Endothelial cell of umbilical vein (primary cell): ENCODE measurements at regions not wholly inside any gene's neighbourhood (a gene's known extent, or its start where the extent isn't known, plus 50 kb on each side); places are given as distances from the start of the nearest gene placed in this dataset.

Experiments used
- BruUV-seq: library from RNA; stranded (reverse); fragments of 400-500 nt; replicated peaks from 2 replicates; lab custom pipeline; 2021; lab: Mats Ljungman, UMichigan
- CTCF ChIA-PET: fragments of 300-600, 350-600 bp; sonication (Branson Sonifier 250); formaldehyde crosslinking; loops from one replicate; lab custom pipeline; 2021; ENCODE audit warnings: antibody characterized with exemption, inconsistent platforms; lab: Charles Lee
- POLR2A ChIA-PET: fragments of 300-600, 350-600 bp; sonication (Branson Sonifier 250); formaldehyde crosslinking; loops from one replicate; lab custom pipeline; 2021; ENCODE audit warnings: antibody characterized with exemption, inconsistent platforms; lab: Charles Lee
- DNase-seq: peaks from one replicate; pipeline ENCODE4 v3.0.0-alpha.2; 2011; ENCODE audit warnings: low read depth, low spot score
- FAIRE-seq: peaks from 2 replicates; lab custom pipeline; 2011; peaks lifted over from hg19 to GRCh38; lab: Jason Lieb, UNC
- H2AFZ ChIP-seq: 2 replicates; pipeline ENCODE4 v1.6.0; 2012; ENCODE audit warnings: low read depth, low read length, control low read depth, inconsistent platforms
- H3K27ac ChIP-seq: 2 replicates; pipeline ENCODE4 v1.5.1; 2011; ENCODE audit warnings: low read depth, mild to moderate bottlenecking, control low read depth, low read length, moderate library complexity; ENCODE audit not compliant: insufficient read depth
- H3K27me3 ChIP-seq, 2 experiments: 2 replicates each; pipeline versions ENCODE4 v1.6.0 to v1.6.1; 2011; ENCODE audit warnings: low read length in 2 of 2, mixed read lengths in 1 of 2; ENCODE audit not compliant: control insufficient read depth in 2 of 2, insufficient read depth in 2 of 2
- H3K36me3 ChIP-seq, 2 experiments: 2 replicates in 1 of 2; 3 replicates in 1 of 2; pipeline ENCODE4 v1.5.1; 2011; ENCODE audit warnings: low read length in 2 of 2, mild to moderate bottlenecking in 1 of 2, moderate library complexity in 1 of 2; ENCODE audit not compliant: control insufficient read depth in 2 of 2, insufficient read depth in 2 of 2; ENCODE audit errors: extremely low read depth in 1 of 2
- H3K4me1 ChIP-seq: 3 replicates; pipeline ENCODE4 v1.5.1; 2011; ENCODE audit warnings: mild to moderate bottlenecking, low read length; ENCODE audit not compliant: control insufficient read depth, insufficient read depth; ENCODE audit errors: extremely low read depth
- H3K4me2 ChIP-seq: 2 replicates; pipeline ENCODE4 v1.6.1; 2011; ENCODE audit warnings: low read length, control low read depth, mixed read lengths; ENCODE audit not compliant: insufficient read depth
- H3K4me3 ChIP-seq, 3 experiments: fragments of 200-600 bp in 1 of 3; sonication (generic), shearing (Covaris generic) in 1 of 3; replicated peaks in 1 of 3; 2 replicates each; pipeline ENCODE4 v1.5.1; 2011 to 2016; ENCODE audit warnings: control low read depth in 3 of 3, low read length in 3 of 3, mild to moderate bottlenecking in 2 of 3, inconsistent platforms in 1 of 3, low read depth in 1 of 3, moderate library complexity in 1 of 3; ENCODE audit not compliant: insufficient read depth in 1 of 3
- H3K79me2 ChIP-seq: 2 replicates; pipeline ENCODE4 v1.6.0; 2012; ENCODE audit warnings: low read length, inconsistent platforms; ENCODE audit not compliant: control insufficient read depth, insufficient read depth
- H3K9ac ChIP-seq: replicated peaks from 2 replicates; pipeline ENCODE3; 2011; ENCODE audit warnings: low read length, control low read depth; ENCODE audit not compliant: insufficient read depth; ENCODE audit errors: extremely low read depth
- H3K9me1 ChIP-seq: replicated peaks from 3 replicates; pipeline ENCODE4 v1.6.0; 2011; ENCODE audit warnings: mild to moderate bottlenecking, low read length; ENCODE audit not compliant: control insufficient read depth, insufficient read depth; ENCODE audit errors: extremely low read depth
- H3K9me3 ChIP-seq: replicated peaks from 2 replicates; pipeline ENCODE4 v1.5.1; 2012; ENCODE audit warnings: low read length, inconsistent platforms; ENCODE audit not compliant: control insufficient read depth, insufficient read depth
- H4K20me1 ChIP-seq: replicated peaks from 2 replicates; pipeline ENCODE3; 2011; ENCODE audit warnings: mild to moderate bottlenecking, low read length; ENCODE audit not compliant: control insufficient read depth, insufficient read depth; ENCODE audit errors: extremely low read depth
- CTCF ChIP-seq, 2 donors: IDR thresholded peaks; 1 replicate in 1 of 2; 2 replicates in 1 of 2; pipeline ENCODE4 v1.5.1; 2011; ENCODE audit warnings: low read length in 2 of 2, mild to moderate bottlenecking in 2 of 2, moderate library complexity in 2 of 2, control low read depth in 1 of 2, inconsistent platforms in 1 of 2, low read depth in 1 of 2; ENCODE audit not compliant: insufficient read depth in 1 of 2; ENCODE audit errors: extremely low read depth in 1 of 2
- EZH2 ChIP-seq: IDR thresholded peaks from 2 replicates; pipeline ENCODE4 v1.6.1; 2012; ENCODE audit warnings: borderline replicate concordance, low read depth, mild to moderate bottlenecking, moderate library complexity, low read length, inconsistent platforms; ENCODE audit not compliant: severe bottlenecking
- JUN ChIP-seq: IDR thresholded peaks from 2 replicates; pipeline ENCODE4 v1.6.1; 2011; ENCODE audit warnings: borderline replicate concordance, low read depth; ENCODE audit not compliant: insufficient read length, insufficient read depth
- POLR2AphosphoS5 ChIP-seq: IDR thresholded peaks from 2 replicates; pipeline ENCODE4 v1.6.1; 2012; ENCODE audit warnings: low read depth, mild to moderate bottlenecking, control low read depth, low read length, moderate library complexity; ENCODE audit not compliant: insufficient read depth
- dilution Hi-C: fragments of 300-500 bp; cut with MboI; formaldehyde crosslinking; loops from one replicate; pipeline ENCODE4 v1.15.0; 2019; ENCODE audit warnings: low sequenced_read_pairs; ENCODE audit not compliant: extremely low pct_ligation_motif_present
- intact Hi-C: fragments of 100-400 bp; cut with micrococcal nuclease; formaldehyde crosslinking; loops from one replicate; pipeline ENCODE4 v1.10.0; 2022
- TF ChIP-seq, protein P1 (sequence below): IDR thresholded peaks from 2 replicates; pipeline ENCODE4 v1.6.1; 2011; ENCODE audit not compliant: insufficient read depth, insufficient read length

- dilution Hi-C loops (no loop called here), intact Hi-C loops (no loop called here)
- H3K79me2 ChIP-seq, result no peaks in the 10 kb centered on the region
- no peaks in the 10 kb centered on the region for H3K9me3 ChIP-seq
- no peak overlapping the region for H3K9ac ChIP-seq
- no peak overlapping the region for H3K4me2 ChIP-seq
- DNase-seq, result no peak
- H3K4me3 ChIP-seq, result no peak overlapping the region
- H3K27me3 ChIP-seq, result peaks cover 2 to 8% of the 10 kb centered on the region in 2 experiments
- no peak overlapping the region for H2AFZ ChIP-seq
- BruUV-seq, result no TSS peak
- FAIRE-seq, result no peak
- ChIA-PET CTCF (interaction anchor here (0.9 kb wide), 1 partner anchor 15 kb away, joined by 3 read pairs; no protein-coding TSS in a partner anchor), POLR2A (no interaction called here)
- no peaks in the 10 kb centered on the region for H3K9me1 ChIP-seq
- H3K4me1 ChIP-seq, result no peaks in the 10 kb centered on the region
- no peaks in the 10 kb centered on the region for H3K36me3 ChIP-seq
- TF ChIP-seq, protein P1, sequence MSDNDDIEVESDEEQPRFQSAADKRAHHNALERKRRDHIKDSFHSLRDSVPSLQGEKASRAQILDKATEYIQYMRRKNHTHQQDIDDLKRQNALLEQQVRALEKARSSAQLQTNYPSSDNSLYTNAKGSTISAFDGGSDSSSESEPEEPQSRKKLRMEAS, result no peak
- H3K27ac ChIP-seq, result no peak overlapping the region
- no peaks in the 10 kb centered on the region for H4K20me1 ChIP-seq
These were observed 246.5 kb upstream of the TPM1 start for GRCh38 chr15:62795700-62796695.

DNA sequence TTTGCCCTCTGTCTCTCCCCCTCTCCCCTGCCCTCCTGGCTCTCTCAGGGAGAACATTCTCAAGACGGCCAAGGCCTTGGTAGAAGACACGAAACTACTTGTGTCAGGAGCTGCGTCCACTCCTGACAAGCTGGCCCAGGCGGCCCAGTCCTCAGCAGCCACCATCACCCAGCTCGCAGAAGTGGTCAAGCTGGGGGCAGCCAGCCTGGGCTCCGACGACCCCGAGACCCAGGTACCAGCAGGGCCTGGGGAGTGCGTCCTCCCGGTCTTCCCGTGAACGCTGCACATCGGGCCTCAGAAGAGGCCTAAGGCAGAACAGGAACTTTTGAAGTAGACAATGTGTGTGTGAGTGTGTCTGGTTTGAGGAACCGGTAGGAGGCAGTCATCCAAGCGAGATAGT is 245.4 kb upstream of the TPM1 start:
- dilution Hi-C loops (no loop called here), intact Hi-C loops (no loop called here)
- ChIA-PET POLR2A (no interaction called here), CTCF (no interaction called here)
- no peak for DNase-seq
- no peak for TF ChIP-seq EZH2
- TF ChIP-seq, protein P1, result no peak
- TF ChIP-seq POLR2AphosphoS5, result no peak
- no peak for TF ChIP-seq CTCF (IDR thresholded peaks at IDR 0.05; ENCODE audit: extremely low read depth in 1 of 2, insufficient read depth in 1 of 2, low read depth in 1 of 2, low read length in 2 of 2)
- TF ChIP-seq JUN, result no peak
- BruUV-seq, result no TSS peak
- H3K4me1 ChIP-seq, result no peaks in the 10 kb centered on the region
- H3K27me3 ChIP-seq, result peaks cover 2 to 8% of the 10 kb centered on the region in 2 experiments
- no peaks in the 10 kb centered on the region for H3K9me1 ChIP-seq
- no peaks in the 10 kb centered on the region for H3K36me3 ChIP-seq
- no peak overlapping the region for H3K4me2 ChIP-seq
- no peaks in the 10 kb centered on the region for H4K20me1 ChIP-seq
- H3K79me2 ChIP-seq, result no peaks in the 10 kb centered on the region
- no peak overlapping the region for H2AFZ ChIP-seq
- no peaks in the 10 kb centered on the region for H3K9me3 ChIP-seq
- H3K4me3 ChIP-seq, result no peak overlapping the region
- no peak overlapping the region for H3K9ac ChIP-seq
- FAIRE-seq, result no peak
- no peak overlapping the region for H3K27ac ChIP-seq
